D341Med (cell line): ENCODE measurements at regions not wholly inside any gene's neighbourhood (a gene's known extent, or its start where the extent isn't known, plus 50 kb on each side); places are given as distances from the start of the nearest gene placed in this dataset.
"Not testable (repeated sequence)": the region's sequence is repeated elsewhere in the genome, so short reads cannot be mapped to it uniquely, and the experiment has no call there.

Experiments used
- DNase-seq: peaks from one replicate; pipeline ENCODE4 v3.0.0; 2012; ENCODE audit warnings: low spot score

- no peak for DNase-seq
Observed at GRCh38 chr3:82761858-82762257, 1000.4 kb upstream of the GBE1 start.

DNA sequence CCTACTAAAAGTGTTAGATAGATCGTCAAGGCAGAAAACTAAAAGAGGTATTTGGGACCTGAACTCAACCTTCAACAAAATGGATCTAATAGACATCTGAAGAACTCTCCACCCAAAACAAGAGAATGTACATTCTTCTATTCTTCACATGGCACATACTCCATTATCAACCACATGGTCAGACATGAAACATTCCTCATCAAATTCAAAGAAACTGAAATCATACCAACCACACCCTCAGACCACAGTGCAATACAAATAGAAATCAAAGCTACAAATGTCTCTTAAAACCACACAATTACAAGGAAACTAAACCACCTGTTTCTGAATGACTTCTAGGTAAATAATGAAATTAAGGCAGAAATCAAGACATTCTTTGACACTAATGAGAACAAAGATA lies 984.1 kb upstream of the GBE1 start:
- DNase-seq, result no peak

DNA sequence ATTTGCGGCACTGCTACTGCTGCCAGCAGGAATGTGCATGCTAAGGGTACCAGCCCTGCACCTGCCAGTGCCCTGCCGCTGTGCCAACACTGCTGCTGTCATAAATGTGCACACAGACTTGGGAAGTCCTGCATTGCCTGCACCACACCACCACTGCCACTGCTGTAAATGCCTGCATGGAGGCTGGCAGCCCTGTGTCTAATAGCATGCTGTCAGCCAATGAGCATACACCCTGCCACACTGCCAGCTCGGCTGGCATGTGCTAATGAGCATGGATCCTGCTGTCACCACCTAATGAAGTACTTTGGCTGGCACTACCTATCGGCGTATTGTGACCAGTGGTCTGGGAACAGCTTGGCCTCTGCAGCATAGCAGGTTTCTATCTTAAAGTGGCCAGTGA lies 981.8 kb upstream of the GBE1 start:
- DNase-seq, result no peak

DNA sequence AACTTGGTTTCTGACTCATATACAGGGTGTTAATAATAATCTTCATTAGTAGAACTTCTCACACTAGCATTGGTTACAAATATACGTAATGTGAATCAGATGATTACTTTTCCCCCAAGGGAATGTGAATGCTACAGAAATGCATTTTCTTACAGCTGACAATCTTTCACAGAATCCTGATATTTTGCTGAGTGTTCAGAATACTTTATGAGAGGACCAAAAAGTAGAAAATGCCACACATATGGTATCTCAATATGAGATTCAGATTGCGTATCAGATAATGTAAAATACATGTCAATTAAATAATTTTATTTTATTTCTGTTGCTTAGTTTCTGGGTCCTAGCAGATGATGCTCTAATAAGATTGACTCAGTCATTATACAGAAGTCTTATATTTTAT lies 979.9 kb upstream of the GBE1 start:
- DNase-seq, result no peak

GRCh38 chr3:82739390-82739789 lies 977.9 kb upstream of the GBE1 start:
- no peak for DNase-seq

GRCh38 chr3:82736696-82737277 lies 975.3 kb upstream of the GBE1 start:
- DNase-seq, result no peak

DNA sequence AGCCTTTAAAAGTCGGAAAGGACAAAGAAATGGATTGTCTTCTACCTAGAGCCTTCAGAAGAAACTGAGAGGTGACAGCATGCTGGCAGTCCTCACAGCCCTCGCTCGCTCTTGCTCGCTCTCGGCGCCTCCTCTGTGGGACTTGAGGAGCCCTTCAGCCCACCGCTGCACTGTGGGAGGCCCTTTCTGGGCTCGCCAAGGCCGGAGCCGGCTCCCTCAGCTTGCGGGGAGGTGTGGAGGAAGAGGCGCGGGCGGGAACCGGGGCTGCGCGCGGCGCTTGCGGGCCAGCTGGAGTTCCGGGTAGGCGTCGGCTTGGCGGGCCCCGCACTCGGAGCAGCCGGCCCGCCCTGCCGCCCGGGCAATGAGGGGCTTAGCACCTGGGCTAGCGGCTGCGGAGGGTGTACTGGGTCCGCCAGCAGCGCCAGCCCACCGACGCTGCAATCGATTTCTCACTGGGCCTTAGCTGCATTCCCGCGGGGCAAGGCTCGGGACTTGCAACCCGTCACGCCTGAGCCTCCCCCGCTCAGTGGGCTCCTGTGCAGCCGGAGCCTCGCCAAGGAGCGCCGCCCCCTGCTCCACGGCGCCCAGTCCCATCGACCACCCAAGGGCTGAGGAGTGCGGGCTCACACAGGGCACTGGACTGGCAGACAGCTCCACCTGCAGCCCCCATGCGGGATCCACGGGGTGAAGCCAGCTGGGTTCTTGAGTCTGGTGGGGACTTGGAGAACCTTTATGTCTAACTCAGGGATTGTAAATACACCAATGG lies 953.8 kb upstream of the GBE1 start:
- no peak for DNase-seq

- DNase-seq, result no peak
Observed at GRCh38 chr3:82707035-82707434, 945.6 kb upstream of the GBE1 start.

DNA sequence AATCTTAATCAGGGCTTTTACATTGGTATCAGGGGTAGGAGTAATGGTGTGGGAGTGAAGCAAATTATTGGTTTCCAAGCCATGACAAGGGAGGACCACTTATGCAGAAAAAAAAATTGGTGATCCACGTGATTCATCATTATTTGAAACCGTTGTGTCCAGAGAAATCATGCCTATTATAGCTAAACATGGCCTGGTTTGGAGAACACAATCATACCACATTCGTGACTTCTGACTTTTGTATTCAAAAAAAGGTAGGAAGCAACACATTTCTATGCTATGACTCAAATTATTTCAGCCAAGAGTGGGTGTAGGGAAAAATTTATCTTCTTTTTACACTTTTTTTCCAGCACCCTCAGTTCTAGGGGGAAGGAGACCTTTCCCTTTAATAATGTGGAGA lies 924.3 kb upstream of the GBE1 start:
- no peak for DNase-seq

DNA sequence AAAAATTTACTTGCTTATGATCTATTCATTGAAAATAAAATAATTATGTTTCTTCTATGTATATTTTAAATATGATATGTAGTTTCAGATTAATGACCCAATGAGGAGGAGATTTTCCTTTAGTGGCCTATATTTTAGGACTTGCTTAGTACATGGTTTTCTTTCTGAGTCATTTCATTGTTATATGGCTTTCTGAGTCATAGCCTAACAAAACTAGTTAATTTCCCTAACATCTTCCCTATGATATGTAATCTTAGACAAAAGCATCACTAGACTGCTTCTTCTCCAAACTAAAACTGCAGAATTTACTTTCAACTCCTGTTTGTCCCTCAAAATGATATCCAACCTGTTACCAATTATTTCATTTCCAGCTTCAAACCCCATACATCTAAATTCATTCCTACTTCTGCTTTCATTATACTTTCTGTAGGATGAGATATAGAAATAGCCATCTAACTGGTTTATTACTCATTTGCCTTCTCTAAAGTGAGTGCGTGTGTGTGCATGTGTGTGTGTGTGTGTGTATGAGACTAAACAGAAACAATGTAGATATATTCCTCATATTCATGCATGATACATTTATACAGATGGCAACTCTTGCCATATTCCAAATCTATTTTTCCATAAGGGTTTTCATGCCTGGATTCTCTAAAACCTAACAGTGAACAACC lies 915.0 kb upstream of the GBE1 start:
- DNase-seq, result no peak

- DNase-seq, result no peak
Observed at GRCh38 chr3:82672966-82673365, 911.5 kb upstream of the GBE1 start.

GRCh38 chr3:82671466-82671865 lies 910.0 kb upstream of the GBE1 start:
- DNase-seq, result no peak

DNA sequence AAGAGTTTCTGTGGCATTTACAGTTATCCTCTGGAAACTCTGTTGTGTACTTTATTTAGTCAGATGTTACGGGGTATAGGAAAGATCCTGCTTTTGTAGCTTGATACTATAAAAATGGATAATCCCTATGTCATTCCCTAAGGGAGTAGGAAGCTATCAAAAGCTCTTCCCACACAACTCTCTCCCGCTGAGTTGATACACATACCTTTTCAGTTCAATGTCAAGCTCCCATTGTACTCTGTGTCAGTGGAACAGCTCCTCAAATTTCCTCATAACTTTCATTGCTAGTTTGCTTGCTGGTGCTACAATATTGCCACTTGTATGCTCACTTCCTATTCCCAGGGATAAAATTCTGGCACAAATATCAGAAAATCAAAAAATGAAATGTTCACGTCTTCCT lies 893.3 kb upstream of the GBE1 start:
- DNase-seq, result no peak

- DNase-seq, result no peak
Observed at GRCh38 chr3:82643948-82644347, 882.5 kb upstream of the GBE1 start.

GRCh38 chr3:82641701-82642100 lies 880.3 kb upstream of the GBE1 start:
- no peak for DNase-seq

DNA sequence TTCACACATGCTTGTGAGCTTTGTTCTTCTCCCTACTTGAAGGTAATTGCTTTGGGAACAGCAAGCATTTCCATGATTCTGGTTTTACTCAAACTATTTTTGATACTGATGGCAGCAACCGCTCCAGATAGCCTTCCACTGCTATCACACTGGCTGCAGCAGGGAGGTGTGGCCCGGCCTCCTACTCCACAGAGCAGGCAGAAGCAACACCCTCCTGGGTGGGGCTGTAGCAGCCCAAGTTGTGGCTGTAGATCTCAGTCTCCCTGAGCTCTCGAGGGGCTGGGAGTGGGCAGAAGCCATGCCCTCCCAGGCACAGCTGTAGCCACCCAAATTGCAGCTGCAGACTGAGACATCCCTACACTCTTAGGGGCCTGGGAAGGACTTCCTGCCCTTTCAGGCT lies 878.8 kb upstream of the GBE1 start:
- no peak for DNase-seq

GRCh38 chr3:82637574-82637973 lies 876.1 kb upstream of the GBE1 start:
- no peak for DNase-seq

GRCh38 chr3:82636177-82636576 lies 874.7 kb upstream of the GBE1 start:
- DNase-seq, result no peak

DNA sequence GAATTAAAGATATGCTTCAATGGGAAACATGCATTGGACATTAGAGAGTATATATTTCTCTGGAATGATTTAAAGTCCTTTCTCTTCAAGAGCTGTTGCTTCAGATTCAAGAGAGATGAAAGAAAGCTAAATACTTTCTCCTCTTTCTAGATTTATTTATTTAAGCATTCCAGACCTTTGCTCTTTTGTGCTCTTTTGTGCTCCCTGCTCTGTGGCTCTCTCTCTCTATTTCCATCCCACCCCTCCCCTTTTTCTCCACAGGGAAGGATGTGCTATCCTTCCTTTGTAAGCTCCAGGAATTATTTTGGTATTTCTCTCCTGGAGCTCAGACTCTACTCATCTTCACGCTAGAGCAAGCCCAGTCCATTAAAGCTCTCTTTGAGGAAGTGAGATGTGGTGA lies 871.9 kb upstream of the GBE1 start:
- DNase-seq, result no peak

DNA sequence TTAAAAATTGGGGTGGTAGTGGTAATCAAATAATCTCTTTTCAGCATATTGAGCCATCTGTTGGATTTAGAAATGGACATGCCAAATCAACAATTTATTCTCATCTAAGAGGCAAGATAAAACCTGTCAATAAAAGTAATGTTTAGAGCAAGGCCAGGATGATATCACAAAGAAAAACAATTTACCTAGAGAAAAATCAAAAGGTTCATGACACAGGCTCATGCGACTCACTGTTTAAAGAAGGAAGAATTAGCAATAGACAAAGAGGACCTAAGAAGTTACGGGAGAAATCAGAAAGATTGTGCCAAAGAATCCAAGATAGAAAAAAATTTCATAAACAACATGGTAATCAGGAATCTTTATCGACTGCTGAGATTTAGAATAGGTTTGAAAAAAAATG lies 868.5 kb upstream of the GBE1 start:
- DNase-seq, result no peak

DNA sequence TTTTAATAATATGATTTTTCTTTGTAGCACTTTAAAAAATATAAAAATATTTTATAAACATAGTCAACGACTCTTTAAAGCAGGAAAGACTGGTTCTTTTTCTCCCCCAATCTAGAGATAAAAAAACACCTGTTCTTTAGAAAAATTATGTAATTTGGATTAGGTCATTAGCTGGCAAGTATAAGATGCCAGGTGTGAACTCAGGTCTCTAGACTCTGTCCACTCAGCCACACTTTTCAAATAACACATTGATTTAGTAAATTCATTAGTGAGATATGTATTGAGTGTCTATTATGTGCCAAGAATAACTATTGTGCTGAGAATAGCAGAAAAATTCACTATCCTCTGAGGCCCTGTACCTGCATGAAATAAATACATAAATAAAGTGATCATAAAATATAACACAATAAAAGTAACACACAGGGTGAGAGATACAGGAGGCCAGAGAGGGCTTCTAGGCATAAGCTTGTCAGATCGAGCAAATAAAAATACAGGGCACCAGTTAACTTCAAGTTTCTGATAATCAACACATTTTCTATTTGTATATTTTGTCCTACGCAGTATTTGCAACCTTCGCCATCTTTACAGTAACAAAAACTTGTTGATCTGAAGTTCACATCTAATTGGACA lies 867.1 kb upstream of the GBE1 start:
- no peak for DNase-seq

DNA sequence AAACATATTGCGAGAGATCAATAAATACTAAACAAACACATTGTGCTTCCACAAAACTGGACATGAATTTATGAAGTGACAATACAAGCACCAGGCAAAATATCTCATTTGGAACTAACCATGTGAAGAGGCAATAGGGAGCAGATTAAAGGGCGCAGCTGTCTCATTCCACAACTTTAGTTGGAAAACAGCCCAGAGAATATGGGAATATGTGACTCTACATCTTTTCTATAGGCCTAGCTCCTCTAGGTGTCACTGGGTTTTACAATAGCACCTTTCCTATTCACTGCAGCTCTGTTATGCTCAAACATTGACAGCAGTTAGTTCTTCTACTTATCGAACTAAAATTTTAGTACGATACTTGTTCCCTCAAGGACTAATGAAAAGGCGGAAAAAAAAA lies 866.3 kb upstream of the GBE1 start:
- DNase-seq, result no peak

- not testable (repeated sequence) for DNase-seq
Observed at GRCh38 chr3:82620744-82621143, 859.3 kb upstream of the GBE1 start.
